CD4-positive, CD25-positive, alpha-beta regulatory T cell (primary cell): ENCODE measurements at regions not wholly inside any gene's neighbourhood (a gene's known extent, or its start where the extent isn't known, plus 50 kb on each side); places are given as distances from the start of the nearest gene placed in this dataset.
A peak's percentile ranks its signal among the peaks of the same experiment; 100 is the strongest.

Source experiments
- ATAC-seq, 2 donors: fragments of 150-1000 bp; cut with Tn5 transposase; one replicate each; pipeline ENCODE4 v1.10.0; 2021; ENCODE audit warnings: low read depth in 2 of 2, moderate number of reproducible peaks in 2 of 2, moderate library complexity in 1 of 2
- DNase-seq, 3 donors: peaks; one replicate each; pipeline versions ENCODE4 v3.0.0 to v3.0.0-alpha.2; 2012 to 2022; ENCODE audit warnings: mixed read lengths in 1 of 3
- H3K27ac ChIP-seq: one replicate; pipeline ENCODE4 v1.7.0; 2013; ENCODE audit warnings: mild to moderate bottlenecking, low read length; ENCODE audit not compliant: insufficient read depth, poor library complexity, severe bottlenecking
- H3K27me3 ChIP-seq: one replicate; pipeline ENCODE4 v1.7.0; 2013; ENCODE audit warnings: low read length; ENCODE audit not compliant: control insufficient read depth, insufficient read depth
- H3K36me3 ChIP-seq: one replicate; pipeline ENCODE4 v1.7.0; 2013; ENCODE audit warnings: mild to moderate bottlenecking, low read length, moderate library complexity; ENCODE audit not compliant: control insufficient read depth, insufficient read depth
- H3K4me1 ChIP-seq: 2 replicates; pipeline ENCODE4 v1.7.0; 2013; ENCODE audit warnings: mild to moderate bottlenecking, low read length; ENCODE audit not compliant: insufficient read depth, control insufficient read depth, poor library complexity, severe bottlenecking
- H3K4me3 ChIP-seq: one replicate; pipeline ENCODE4 v1.7.0; 2013; ENCODE audit warnings: low read depth, mild to moderate bottlenecking, low read length, moderate library complexity
- H3K9me3 ChIP-seq, 2 experiments: 1 replicate in 1 of 2; 2 replicates in 1 of 2; pipeline ENCODE4 v1.7.0; 2013; ENCODE audit warnings: low read length in 2 of 2, mild to moderate bottlenecking in 1 of 2, moderate library complexity in 1 of 2; ENCODE audit not compliant: control insufficient read depth in 2 of 2
- H3K27ac Mint-ChIP-seq, 3 donors: one replicate each; pipeline ENCODE4 v1.8.0; 2020 to 2022; ENCODE audit warnings: mild to moderate bottlenecking in 3 of 3, mixed read lengths in 3 of 3, moderate library complexity in 2 of 3
- H3K27me3 Mint-ChIP-seq: one replicate; pipeline ENCODE4 v1.8.0; 2022; ENCODE audit warnings: mild to moderate bottlenecking, mixed read lengths
- H3K36me3 Mint-ChIP-seq: one replicate; pipeline ENCODE4 v1.8.0; 2020; ENCODE audit warnings: mixed read lengths
- H3K4me1 Mint-ChIP-seq, 4 donors: one replicate each; pipeline ENCODE4 v1.8.0; 2020 to 2022; ENCODE audit warnings: mixed read lengths in 4 of 4, mild to moderate bottlenecking in 1 of 4
- H3K4me3 Mint-ChIP-seq, 4 donors: one replicate each; pipeline ENCODE4 v1.8.0; 2020 to 2022; ENCODE audit warnings: mild to moderate bottlenecking in 4 of 4, mixed read lengths in 4 of 4, moderate library complexity in 3 of 4
- H3K9me3 Mint-ChIP-seq, 7 donors: one replicate each; pipeline ENCODE4 v1.8.0; 2020 to 2022; ENCODE audit warnings: mixed read lengths in 7 of 7, mild to moderate bottlenecking in 3 of 7, moderate library complexity in 2 of 7

DNA sequence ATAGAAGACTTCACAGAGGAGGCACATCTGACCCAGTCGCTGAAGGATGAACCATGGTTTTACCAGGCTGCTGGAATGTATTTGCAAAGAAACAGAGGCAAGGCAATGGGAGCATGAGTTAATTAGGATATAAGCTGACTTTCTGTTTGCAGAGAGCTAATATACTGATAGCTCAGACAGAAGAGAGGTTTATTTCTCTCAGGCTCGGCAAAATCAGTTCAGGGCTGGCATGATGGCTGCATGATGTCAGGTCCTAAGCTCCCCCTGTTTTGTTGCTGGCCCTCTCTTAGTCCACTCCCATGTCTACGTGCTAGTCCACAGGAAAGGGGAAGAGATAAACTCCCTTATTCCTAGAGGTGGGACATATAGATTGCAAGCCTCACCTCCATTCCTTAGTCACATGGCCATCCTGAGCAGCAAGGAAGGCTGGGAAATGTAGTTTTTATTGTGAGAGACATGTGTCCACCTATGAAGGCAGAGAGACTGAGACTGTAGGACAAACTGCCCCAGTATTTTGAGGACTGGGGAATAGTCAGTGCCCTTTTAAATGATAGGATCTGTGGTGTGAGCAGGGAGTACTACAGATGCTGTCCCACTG, 224.5 kb downstream of the VRK1 start:
- Mint-ChIP-seq H3K9me3 (peaks cover 0 to 2% (median 0%) of the 10 kb centered on the region in 7 donors), H3K27me3 (peaks cover 7% of the 10 kb centered on the region), H3K4me3 (no peak overlapping the region), H3K4me1 (peaks cover 0 to 11% (median 4%) of the 10 kb centered on the region in 4 donors), H3K36me3 (peaks cover 4% of the 10 kb centered on the region), H3K27ac (peak overlapping the region in 1 of 3 donors; percentile 32)
- Histone ChIP-seq H3K27me3 (no peaks in the 10 kb centered on the region), H3K27ac (no peak overlapping the region), H3K9me3 (no peaks in the 10 kb centered on the region), H3K4me1 (no peaks in the 10 kb centered on the region), H3K4me3 (no peak overlapping the region), H3K36me3 (no peaks in the 10 kb centered on the region)
- no peak for ATAC-seq
- no peak for DNase-seq

DNA sequence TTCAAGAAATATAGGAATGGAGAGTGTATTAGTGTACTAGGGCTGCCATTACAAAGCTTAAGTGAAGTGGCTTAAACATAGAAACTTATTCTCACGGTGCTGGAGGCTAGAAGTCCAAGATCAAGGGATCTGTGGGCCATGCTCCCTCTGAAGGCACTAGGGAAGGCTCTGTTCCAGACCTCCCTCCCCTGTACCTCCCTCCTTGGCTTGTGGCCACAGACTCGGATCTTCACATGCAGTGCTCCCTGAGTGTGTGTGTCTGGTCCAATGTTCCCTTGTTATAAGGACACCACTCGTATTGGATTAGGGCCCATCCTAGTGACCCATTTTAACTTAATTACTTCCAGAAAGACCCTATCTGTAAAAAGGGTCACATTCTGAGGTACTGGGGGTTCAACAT, 225.6 kb downstream of the VRK1 start:
- H3K4me1 ChIP-seq, result no peaks in the 10 kb centered on the region
- Mint-ChIP-seq H3K27me3 (peaks cover 16% of the 10 kb centered on the region), H3K36me3 (no peaks in the 10 kb centered on the region), H3K4me1 (peaks cover 0 to 11% (median 4%) of the 10 kb centered on the region in 4 donors), H3K4me3 (no peak overlapping the region), H3K9me3 (peaks cover 0 to 2% (median 0%) of the 10 kb centered on the region in 7 donors), H3K27ac (no peak overlapping the region)
- H3K27ac ChIP-seq, result no peak overlapping the region
- H3K9me3 ChIP-seq, result no peaks in the 10 kb centered on the region
- H3K27me3 ChIP-seq, result no peaks in the 10 kb centered on the region
- H3K4me3 ChIP-seq, result no peak overlapping the region
- H3K36me3 ChIP-seq, result no peaks in the 10 kb centered on the region
- ATAC-seq, result no peak
- DNase-seq, result no peak

DNA sequence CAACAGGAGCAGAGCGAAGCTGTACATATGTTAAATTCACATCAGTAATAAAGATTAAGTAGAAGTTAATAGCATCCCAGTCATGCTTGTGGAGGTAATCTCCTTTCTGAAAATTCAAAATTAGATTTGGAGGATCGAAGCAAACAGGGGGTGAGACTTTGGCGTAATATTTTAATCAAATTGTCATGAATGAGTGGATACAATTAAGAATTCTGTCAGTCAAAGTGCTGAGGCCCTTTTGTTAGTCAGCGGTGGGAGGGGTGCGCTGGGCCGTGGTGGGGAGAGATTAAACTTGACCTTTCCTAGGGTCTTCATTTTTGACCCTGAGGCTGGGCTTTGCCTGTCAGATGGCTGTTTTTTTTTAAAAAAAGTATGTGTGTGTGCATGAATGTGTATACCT, 226.7 kb downstream of the VRK1 start:
- Mint-ChIP-seq H3K27me3 (peaks cover 16% of the 10 kb centered on the region), H3K9me3 (peaks cover 0 to 1% (median 0%) of the 10 kb centered on the region in 7 donors), H3K27ac (no peak overlapping the region), H3K4me3 (no peak overlapping the region), H3K36me3 (no peaks in the 10 kb centered on the region), H3K4me1 (peaks cover 0 to 18% (median 4%) of the 10 kb centered on the region in 4 donors)
- H3K27ac ChIP-seq, result no peak overlapping the region
- DNase-seq (no peak), ATAC-seq (no peak)
- no peaks in the 10 kb centered on the region for H3K36me3 ChIP-seq
- H3K4me3 ChIP-seq, result no peak overlapping the region
- no peaks in the 10 kb centered on the region for H3K4me1 ChIP-seq
- no peaks in the 10 kb centered on the region for H3K9me3 ChIP-seq
- no peaks in the 10 kb centered on the region for H3K27me3 ChIP-seq

DNA sequence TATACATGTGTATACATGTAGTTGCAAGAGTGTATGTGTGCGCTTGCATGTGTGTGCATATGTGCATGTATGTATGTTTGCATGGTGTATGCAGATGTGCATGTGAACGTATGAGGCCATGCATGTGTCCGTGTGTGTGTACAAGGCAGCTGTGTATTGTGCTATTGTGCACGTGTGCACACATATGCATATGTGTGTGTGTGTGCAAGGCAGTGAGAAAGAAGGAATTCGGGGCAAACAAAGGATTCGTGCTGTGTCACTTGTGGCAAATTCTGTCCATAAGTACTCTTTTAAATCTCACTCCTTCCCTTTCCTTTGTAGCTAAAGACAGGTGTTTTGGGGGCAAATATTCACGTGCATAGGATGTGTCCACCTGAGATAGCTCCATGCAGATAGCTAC, 227.1 kb downstream of the VRK1 start:
- no peak overlapping the region for H3K4me3 ChIP-seq
- peaks cover 0 to 2% (median 0%) of the 10 kb centered on the region in 7 donors for H3K9me3 Mint-ChIP-seq
- peaks cover 16% of the 10 kb centered on the region for H3K27me3 Mint-ChIP-seq
- DNase-seq (no peak), ATAC-seq (no peak)
- no peak overlapping the region for H3K4me3 Mint-ChIP-seq
- no peaks in the 10 kb centered on the region for H3K4me1 ChIP-seq
- H3K36me3 ChIP-seq, result no peaks in the 10 kb centered on the region
- no peak overlapping the region for H3K27ac Mint-ChIP-seq
- no peaks in the 10 kb centered on the region for H3K36me3 Mint-ChIP-seq
- no peak overlapping the region for H3K27ac ChIP-seq
- H3K27me3 ChIP-seq, result no peaks in the 10 kb centered on the region
- peaks cover 0 to 18% (median 4%) of the 10 kb centered on the region in 4 donors for H3K4me1 Mint-ChIP-seq
- no peaks in the 10 kb centered on the region for H3K9me3 ChIP-seq

DNA sequence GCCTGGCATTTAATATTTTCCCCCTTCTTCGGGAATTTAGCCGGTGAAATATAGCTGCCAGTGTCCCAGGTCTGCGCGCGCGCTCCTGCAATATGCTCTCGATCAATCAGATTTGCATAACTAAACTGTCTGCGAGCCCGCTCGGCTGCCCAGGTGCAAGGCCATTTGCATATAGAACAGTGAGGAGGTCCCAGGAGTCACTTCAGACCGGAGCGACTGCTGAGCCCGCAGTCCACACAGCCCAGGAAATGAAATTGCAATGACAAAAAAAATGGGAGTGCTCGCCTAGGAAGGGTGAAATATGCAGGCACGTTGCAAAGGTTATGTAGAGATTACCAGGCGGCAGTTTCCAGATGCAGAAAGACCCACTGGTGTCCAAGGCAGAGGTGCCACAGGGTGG, 228.5 kb downstream of the VRK1 start:
- Histone ChIP-seq H3K27me3 (peaks cover 5% of the 10 kb centered on the region), H3K4me1 (no peaks in the 10 kb centered on the region), H3K36me3 (no peaks in the 10 kb centered on the region), H3K27ac (no peak overlapping the region), H3K9me3 (no peaks in the 10 kb centered on the region), H3K4me3 (no peak overlapping the region)
- DNase-seq (no peak), ATAC-seq (no peak)
- Mint-ChIP-seq H3K4me3 (no peak overlapping the region), H3K36me3 (no peaks in the 10 kb centered on the region), H3K27ac (no peak overlapping the region), H3K9me3 (peaks cover 0 to 3% (median 0%) of the 10 kb centered on the region in 7 donors), H3K27me3 (peaks cover 24% of the 10 kb centered on the region), H3K4me1 (peaks cover 0 to 18% (median 4%) of the 10 kb centered on the region in 4 donors)

DNA sequence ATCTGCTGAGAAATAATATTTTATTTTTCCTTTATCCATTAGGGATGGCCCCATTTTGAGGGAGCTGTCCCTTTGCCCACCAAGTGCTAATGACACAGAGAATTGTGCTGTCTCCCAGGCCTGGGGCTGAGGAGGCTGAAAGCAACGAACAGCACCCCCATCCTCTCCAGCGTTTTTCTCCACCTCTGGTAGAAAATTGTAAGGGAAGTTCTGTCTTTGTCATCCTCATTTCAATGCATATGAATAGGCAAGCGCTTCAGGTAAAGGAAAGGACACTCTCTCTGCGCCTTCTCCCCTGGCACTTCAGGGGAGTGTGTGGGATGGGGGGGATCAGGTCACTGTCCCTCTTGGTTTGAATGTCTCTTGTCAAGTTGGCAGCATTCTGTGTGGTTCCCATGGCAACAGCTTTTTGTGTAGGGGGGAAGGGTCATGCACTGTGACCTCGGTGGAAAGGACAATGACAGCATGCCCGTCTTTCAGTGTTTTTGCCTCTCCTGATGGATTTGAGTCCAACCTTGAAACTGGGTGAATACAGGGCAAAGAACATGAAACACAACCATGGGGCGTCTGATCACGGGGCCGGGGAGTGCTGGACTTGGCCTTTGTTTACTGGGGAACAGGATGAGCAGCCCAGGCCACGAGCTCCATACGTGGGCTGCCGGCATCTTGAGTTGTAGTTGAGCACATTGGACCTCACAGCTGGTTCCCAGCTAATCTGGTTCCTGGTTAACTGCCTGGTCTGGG, 230.2 kb downstream of the VRK1 start:
- H3K27me3 Mint-ChIP-seq, result peaks cover 38% of the 10 kb centered on the region

DNA sequence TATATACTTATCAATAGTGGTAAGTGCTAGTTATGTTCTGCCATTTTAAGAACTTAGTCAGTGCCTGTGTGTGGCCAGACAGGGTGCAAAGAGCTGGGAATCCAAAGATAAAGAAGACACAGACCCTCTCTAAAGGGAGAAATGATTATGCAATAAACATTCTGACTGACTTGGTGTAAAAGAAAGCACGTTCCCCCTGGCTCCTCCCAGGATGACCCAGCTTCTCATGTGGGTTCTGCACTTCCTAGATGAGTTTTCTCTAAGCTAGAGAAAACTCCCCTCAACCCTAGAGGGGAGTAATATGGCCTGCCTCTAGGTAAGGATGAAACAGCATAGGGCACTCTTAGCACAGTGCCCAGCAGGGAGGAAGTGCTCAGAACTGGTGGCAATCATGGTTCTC, 231.2 kb downstream of the VRK1 start:
- Mint-ChIP-seq H3K27ac (no peak overlapping the region), H3K4me3 (no peak overlapping the region), H3K36me3 (no peaks in the 10 kb centered on the region)

More for the DNA sequence above, 230.2 kb downstream of the VRK1 start:
- Mint-ChIP-seq H3K4me3 (no peak overlapping the region), H3K4me1 (peaks cover 0 to 11% (median 3%) of the 10 kb centered on the region in 4 donors), H3K36me3 (no peaks in the 10 kb centered on the region), H3K27ac (peak overlapping the region in 1 of 3 donors; percentile 29), H3K9me3 (peaks cover 0 to 7% (median 4%) of the 10 kb centered on the region in 7 donors)
- peaks cover 0 to 9% of the 10 kb centered on the region in 2 experiments for H3K9me3 ChIP-seq
- ATAC-seq, result no peak
- no peak overlapping the region for H3K4me3 ChIP-seq
- DNase-seq, result no peak
- no peaks in the 10 kb centered on the region for H3K4me1 ChIP-seq
- H3K27me3 ChIP-seq, result peaks cover 21% of the 10 kb centered on the region
- no peaks in the 10 kb centered on the region for H3K36me3 ChIP-seq
- no peak overlapping the region for H3K27ac ChIP-seq

More for the DNA sequence above, 231.2 kb downstream of the VRK1 start:
- H3K9me3 ChIP-seq, result peaks cover 0 to 9% of the 10 kb centered on the region in 2 experiments
- no peak overlapping the region for H3K27ac ChIP-seq
- peaks cover 0 to 15% (median 6%) of the 10 kb centered on the region in 4 donors for H3K4me1 Mint-ChIP-seq
- DNase-seq, result no peak
- peaks cover 37% of the 10 kb centered on the region for H3K27me3 Mint-ChIP-seq
- H3K36me3 ChIP-seq, result no peaks in the 10 kb centered on the region
- H3K4me3 ChIP-seq, result no peak overlapping the region
- ATAC-seq, result no peak
- peaks cover 7% of the 10 kb centered on the region for H3K4me1 ChIP-seq
- peaks cover 0 to 7% (median 4%) of the 10 kb centered on the region in 7 donors for H3K9me3 Mint-ChIP-seq
- H3K27me3 ChIP-seq, result peaks cover 22% of the 10 kb centered on the region
